Activated CD4-positive, alpha-beta T cell treated with anti-CD3 and anti-CD28 coated beads, Interleukin-2, Interleukin-4, amounts not matched to agents 100 ng/mL and 50 ng/mL, durations not matched to agents 16 hours and 8 hours (primary cell): ENCODE measurements at regions not wholly inside any gene's neighbourhood (a gene's known extent, or its start where the extent isn't known, plus 50 kb on each side); places are given as distances from the start of the nearest gene placed in this dataset.

ENCODE experiments used
- DNase-seq: peaks from one replicate; pipeline ENCODE4 v3.0.0-alpha.2; 2020; ENCODE audit warnings: low spot score

GRCh38 chr6:157772820-157773219 lies 50.2 kb upstream of the SNX9 start:
- DNase-seq, result no peak
